GM21423 (cell line): ENCODE measurements at regions not wholly inside any gene's neighbourhood (a gene's known extent, or its start where the extent isn't known, plus 50 kb on each side); places are given as distances from the start of the nearest gene placed in this dataset.
"Not testable (repeated sequence)": the region's sequence is repeated elsewhere in the genome, so short reads cannot be mapped to it uniquely, and the experiment has no call there.

ENCODE experiments used
- ATAC-seq: cut with Tn5 transposase; IDR thresholded peaks from one replicate; pipeline ENCODE4 v1.9.1; 2021; ENCODE audit warnings: mild to moderate bottlenecking, moderate library complexity; ENCODE audit not compliant: unreplicated experiment

DNA sequence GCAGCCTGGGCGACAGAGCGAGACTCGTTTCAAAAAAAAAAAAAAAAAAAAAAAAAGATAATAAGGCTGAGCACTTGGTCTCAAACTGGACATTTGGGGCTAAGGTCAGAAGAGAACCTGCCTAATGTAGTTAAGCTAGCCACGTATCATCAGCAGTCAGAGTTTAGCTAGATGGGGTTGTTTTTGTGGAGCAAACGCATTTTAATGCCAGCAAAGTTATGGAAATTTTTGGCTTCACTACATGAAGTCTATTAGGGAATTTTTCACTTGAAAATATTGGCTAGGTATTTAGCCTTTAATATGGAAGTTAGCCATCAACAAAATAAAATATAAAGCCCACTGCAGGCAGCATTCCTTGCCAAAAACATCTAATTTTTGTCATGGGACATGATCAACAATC is 902.9 kb upstream of the CDH18 start:
- not testable (repeated sequence) for ATAC-seq

DNA sequence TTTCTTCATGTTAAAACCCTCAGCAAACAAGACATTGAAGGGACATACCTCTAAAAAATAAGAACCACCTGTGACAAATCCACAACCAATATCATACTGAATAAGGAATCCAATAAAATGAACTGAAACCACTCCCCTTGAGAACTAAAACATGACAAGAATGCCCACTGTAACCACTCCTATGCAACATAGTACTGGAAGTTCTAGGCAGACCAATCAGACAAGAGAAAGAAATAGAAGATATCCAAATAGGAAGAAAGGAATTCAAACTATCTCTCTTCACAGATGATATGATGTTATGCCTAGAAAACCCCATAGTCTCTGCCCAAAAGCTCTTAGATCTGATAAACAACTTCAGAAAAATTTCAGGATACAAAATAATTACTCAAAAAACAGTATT is 887.7 kb upstream of the CDH18 start:
- ATAC-seq: not testable (repeated sequence)

DNA sequence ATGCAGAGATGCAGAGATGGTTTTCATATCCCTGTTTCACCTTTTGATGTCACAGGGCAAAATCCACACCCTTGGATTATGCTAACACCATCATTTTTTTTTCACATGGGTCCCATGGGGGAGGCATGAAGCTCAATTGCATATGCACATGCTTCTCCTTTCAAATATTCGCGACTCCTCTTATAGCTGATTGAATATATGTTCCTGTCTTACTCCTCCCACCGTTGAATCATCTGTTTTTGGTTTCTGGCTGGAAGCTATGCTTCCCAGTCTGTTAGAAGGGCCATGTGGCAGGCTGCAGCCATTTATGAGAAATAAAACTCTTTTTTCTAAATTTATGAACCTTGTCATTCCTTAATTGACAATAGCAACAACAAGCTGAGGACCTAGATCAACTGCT is 877.9 kb upstream of the CDH18 start:
- not testable (repeated sequence) for ATAC-seq

DNA sequence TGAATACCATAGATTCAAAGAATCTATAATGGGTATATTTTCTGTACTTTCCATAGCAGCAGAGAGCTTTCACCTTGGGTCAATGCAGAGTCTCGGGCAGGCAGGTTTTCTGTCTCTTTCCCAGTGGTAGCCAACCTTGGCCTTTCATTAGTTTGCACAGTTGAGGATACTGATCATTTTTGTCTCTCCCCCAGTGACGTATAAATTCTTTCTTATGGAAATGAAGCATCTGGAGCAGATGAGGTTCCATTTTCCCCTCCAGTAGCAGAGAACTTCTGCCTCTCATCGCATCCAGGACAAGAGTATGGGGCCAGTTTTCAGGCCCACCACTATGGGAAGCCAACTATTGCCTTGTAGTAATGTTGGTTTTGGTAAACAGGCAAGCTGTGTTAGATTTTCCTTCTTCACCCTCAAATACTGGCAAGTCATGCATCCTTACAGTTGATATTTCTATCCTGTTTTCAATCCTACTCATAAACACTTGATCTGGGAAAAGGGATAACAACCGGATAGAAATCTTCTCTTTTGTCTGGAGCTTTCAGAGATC is 845.2 kb upstream of the CDH18 start:
- ATAC-seq: no peak

- no peak for ATAC-seq
Measured at GRCh38 chr5:20832204-20833080, 844.4 kb upstream of the CDH18 start.

DNA sequence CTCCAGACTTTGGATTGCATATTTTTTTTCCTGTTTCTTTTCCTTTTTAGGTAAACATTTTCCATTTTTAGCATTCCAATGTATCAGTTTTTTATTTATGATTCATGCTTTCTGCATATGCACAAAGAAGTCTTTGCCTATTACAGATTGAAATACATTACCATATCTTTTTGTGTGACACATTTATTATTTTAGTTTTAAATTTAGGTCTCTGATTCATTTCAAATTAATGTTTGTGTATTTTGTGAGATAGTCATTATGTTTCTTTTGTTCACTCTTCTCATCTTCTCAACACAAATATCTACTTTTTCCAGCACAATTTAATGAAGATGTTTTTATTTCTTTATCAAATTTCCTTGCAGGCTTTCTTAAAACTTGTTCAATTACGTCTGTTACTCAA is 838.0 kb upstream of the CDH18 start:
- not testable (repeated sequence) for ATAC-seq

GRCh38 chr5:20797216-20797615 is 809.2 kb upstream of the CDH18 start:
- ATAC-seq: not testable (repeated sequence)

- not testable (repeated sequence) for ATAC-seq
Measured at GRCh38 chr5:20784755-20785154, 796.8 kb upstream of the CDH18 start.

GRCh38 chr5:20783484-20783883 is 795.5 kb upstream of the CDH18 start:
- not testable (repeated sequence) for ATAC-seq

DNA sequence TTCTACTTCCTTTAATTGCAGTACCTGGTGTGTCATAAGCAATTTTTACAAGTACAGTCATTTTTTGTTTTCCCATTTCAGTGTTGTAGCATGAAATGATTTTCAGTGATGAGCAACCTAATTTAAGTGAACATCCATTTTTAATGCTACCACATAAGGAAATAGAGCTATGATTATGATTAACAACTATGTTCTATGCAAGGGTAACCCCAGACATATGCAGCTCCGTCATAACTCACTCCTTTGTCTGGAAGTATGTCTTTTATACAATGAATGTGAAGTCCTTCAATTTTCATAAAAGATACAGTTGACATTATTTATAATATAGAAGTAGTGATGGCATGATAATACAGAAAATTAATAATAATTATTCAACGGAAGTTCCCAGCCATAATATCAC is 783.3 kb upstream of the CDH18 start:
- not testable (repeated sequence) for ATAC-seq

GRCh38 chr5:20765074-20765473 is 777.1 kb upstream of the CDH18 start:
- not testable (repeated sequence) for ATAC-seq

DNA sequence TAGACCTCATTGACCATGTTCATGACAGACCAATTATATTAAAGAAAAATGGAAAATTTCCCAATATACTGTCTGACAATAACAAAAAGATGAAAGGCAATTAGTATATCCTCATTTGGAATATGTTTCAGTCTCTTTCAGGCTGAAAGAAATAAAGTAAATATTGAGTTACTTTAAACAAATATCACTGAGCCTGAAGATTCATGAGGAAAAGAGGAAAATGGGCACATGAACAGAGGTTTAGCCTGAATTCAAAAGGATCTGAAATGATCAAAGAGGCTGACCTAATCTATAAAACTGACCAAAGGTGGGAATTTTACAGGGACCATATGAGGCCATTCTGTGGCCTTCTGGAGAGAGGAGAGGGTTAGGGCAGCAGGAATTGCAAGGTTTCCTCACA is 771.5 kb upstream of the CDH18 start:
- ATAC-seq: not testable (repeated sequence)

DNA sequence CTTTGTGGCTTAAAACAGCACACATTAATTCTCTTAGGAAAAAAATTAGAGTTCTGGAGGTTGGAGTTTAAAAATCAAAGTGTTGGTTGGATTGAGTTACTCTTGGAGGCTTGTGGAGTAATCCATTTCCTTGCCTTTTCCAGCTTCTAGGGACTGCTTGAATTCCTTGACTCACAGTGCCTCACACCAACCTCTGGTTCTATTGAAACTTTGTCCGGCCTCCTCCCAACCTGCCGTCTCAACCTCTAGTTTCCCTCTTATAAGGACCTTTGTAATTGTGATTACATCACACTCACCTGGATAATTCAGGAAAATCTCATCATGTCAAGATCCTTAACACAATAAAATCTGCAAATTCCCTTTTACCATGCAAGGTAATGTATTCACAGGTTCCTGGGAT is 764.2 kb upstream of the CDH18 start:
- not testable (repeated sequence) for ATAC-seq

DNA sequence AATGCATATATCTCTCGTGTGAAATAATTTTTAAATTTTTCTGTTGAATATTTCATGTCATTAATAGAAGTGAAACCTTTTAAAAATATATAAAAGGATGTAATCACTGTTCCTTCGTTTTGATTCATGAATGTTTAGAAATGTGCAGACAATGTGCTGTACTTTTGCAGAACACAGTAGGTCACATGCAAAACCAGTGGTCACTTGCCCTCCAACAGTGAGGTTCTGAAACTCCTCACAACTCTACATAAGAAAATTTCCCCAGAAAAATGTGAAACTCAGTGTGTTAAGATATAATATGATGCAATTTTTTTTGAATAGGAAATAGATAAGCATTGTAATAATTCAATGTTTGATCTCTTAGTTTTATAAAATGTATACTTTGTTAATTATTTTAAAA is 747.7 kb upstream of the CDH18 start:
- peak; percentile 72 for ATAC-seq

GRCh38 chr5:20732223-20732622 is 744.2 kb upstream of the CDH18 start:
- not testable (repeated sequence) for ATAC-seq

- ATAC-seq: not testable (repeated sequence)
Measured at GRCh38 chr5:20721286-20721685, 733.3 kb upstream of the CDH18 start.

DNA sequence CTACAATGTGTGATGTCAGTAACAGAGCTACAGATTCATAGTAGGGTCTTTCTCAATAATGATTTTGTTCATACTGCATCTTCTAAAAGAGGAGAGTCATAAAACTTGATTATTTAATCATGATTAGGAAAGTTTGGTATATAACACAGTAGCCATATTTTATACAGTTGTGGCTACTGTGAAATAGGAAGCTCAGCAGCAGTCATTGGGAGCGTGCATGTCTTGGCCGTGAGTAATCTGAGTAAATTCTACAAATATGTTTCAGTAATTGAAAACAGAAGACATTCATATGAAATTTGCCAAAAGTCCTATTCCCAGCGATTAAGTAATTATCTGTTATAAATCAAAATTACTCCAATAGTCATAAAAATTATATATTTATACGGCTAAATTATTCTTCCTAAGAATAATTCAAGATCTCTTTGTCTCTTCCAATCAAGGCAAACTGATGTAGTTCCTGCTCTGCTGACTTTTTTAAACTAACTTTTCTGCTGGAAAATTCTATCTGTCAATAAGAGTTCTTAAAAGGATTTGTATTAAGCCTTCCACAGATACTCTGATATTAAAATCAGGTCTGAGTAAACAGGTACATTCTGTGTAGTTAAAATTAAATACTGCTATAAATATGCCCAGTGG is 723.6 kb upstream of the CDH18 start:
- ATAC-seq: not testable (repeated sequence)

- ATAC-seq: not testable (repeated sequence)
Measured at GRCh38 chr5:20707634-20708033, 719.6 kb upstream of the CDH18 start.

DNA sequence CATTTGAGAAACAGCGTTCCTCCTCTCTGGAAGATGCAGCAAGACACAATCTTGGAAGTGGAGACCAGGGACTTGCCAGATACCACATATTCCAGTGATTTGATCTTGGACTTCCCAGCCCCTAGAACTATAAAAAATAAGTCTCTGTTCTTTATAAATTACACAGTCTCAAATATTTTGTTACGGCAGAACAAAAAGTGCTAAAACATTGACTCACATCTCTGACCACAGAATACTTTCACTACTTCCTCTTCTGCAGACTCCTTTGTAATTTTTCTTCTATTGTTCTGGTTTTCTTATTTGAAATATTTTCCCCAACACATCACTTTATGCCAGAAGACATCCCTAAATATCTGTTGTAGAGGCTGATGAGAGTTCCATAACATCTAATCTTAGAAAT is 706.1 kb upstream of the CDH18 start:
- ATAC-seq: no peak

DNA sequence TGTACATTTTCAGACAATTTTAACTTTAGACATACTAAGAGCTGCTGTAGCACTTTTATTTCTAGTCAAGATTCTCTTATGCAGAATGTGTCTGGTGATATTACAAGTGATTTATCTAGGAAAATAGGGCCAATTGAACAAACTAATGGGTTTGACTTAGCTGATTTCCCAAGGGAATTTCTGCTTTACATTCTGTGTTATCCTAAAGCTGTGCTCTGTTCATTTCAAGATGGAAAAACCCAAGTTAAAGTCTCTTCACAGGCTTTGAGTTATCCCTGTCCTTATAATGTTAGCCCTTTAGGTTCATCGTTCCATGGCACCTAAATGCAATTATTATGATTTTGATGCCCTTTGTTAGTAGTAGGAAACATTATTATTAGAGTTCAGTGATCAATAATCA is 704.9 kb upstream of the CDH18 start:
- ATAC-seq: no peak

- ATAC-seq: no peak
Measured at GRCh38 chr5:20683241-20683940, 695.4 kb upstream of the CDH18 start.
